T-cell (primary cell): ENCODE measurements at regions not wholly inside any gene's neighbourhood (a gene's known extent, or its start where the extent isn't known, plus 50 kb on each side); places are given as distances from the start of the nearest gene placed in this dataset.

Experiments
- ATAC-seq, 4 experiments: fragments of 200-7000 bp in 3 of 4; fragments of 150-1000 bp in 1 of 4; cut with Tn5 transposase; replicated peaks in 1 of 4; 1 replicate in 3 of 4; 2 replicates in 1 of 4; pipeline ENCODE4 v1.10.0; 2021; ENCODE audit warnings: moderate library complexity in 3 of 4, mild to moderate bottlenecking in 2 of 4, moderate number of reproducible peaks in 1 of 4
- CTCF ChIA-PET, 2 donors: fragments of 300-600 bp; sonication (Branson Sonifier 250); formaldehyde crosslinking; loops; one replicate each; lab custom pipeline; 2022; ENCODE audit warnings: antibody characterized with exemption in 2 of 2; lab: Charles Lee
- POLR2A ChIA-PET, 2 donors: fragments of 300-600 bp; sonication (Branson Sonifier 250); formaldehyde crosslinking; loops; one replicate each; lab custom pipeline; 2022; ENCODE audit warnings: antibody characterized with exemption in 2 of 2; lab: Charles Lee
- DNase-seq, 35 experiments: peaks; one replicate each; pipeline versions ENCODE4 v3.0.0 to v3.0.0-alpha.2; 2013 to 2023
- H3K27ac ChIP-seq: one replicate; pipeline ENCODE4 v1.5.1; 2013; ENCODE audit warnings: low read length
- H3K27me3 ChIP-seq, 2 experiments: replicated peaks in 1 of 2; 1 replicate in 1 of 2; 2 replicates in 1 of 2; pipeline versions ENCODE4 v1.6.1 to v1.7.0; 2013; ENCODE audit warnings: low read length in 1 of 2, mixed read lengths in 1 of 2; ENCODE audit not compliant: control insufficient read depth in 2 of 2, insufficient read depth in 2 of 2; ENCODE audit errors: extremely low read depth in 1 of 2
- H3K36me3 ChIP-seq, 2 donors: 1 replicate in 1 of 2; 2 replicates in 1 of 2; pipeline versions ENCODE4 v1.6.1 to v1.7.0; 2013; ENCODE audit warnings: low read length in 1 of 2; ENCODE audit not compliant: control insufficient read depth in 2 of 2, insufficient read depth in 1 of 2; ENCODE audit errors: extremely low read depth in 1 of 2
- H3K4me1 ChIP-seq, 2 experiments: 1 replicate in 1 of 2; 2 replicates in 1 of 2; pipeline versions ENCODE4 v1.6.1 to v1.7.0; 2013; ENCODE audit warnings: low read length in 2 of 2, mixed read lengths in 1 of 2; ENCODE audit not compliant: insufficient read depth in 2 of 2, control insufficient read depth in 1 of 2; ENCODE audit errors: extremely low read depth in 1 of 2
- H3K4me3 ChIP-seq, 2 donors: 1 replicate in 1 of 2; 2 replicates in 1 of 2; pipeline versions ENCODE4 v1.5.1 to v1.7.0; 2013; ENCODE audit warnings: mild to moderate bottlenecking in 2 of 2, low read length in 1 of 2, moderate library complexity in 1 of 2; ENCODE audit not compliant: control insufficient read depth in 1 of 2; ENCODE audit errors: extremely low read depth in 1 of 2
- H3K9me3 ChIP-seq: 2 replicates; pipeline ENCODE4 v1.7.0; 2013
- H3K27ac Mint-ChIP-seq, 2 donors: one replicate each; pipeline ENCODE4 v1.8.0; 2020 to 2021; ENCODE audit warnings: mild to moderate bottlenecking in 2 of 2, mixed read lengths in 2 of 2
- H3K27me3 Mint-ChIP-seq, 2 donors: one replicate each; pipeline ENCODE4 v1.8.0; 2021 to 2022; ENCODE audit warnings: mixed read lengths in 2 of 2
- H3K36me3 Mint-ChIP-seq: one replicate; pipeline ENCODE4 v1.8.0; 2021; ENCODE audit warnings: mixed read lengths
- H3K4me1 Mint-ChIP-seq, 3 donors: one replicate each; pipeline ENCODE4 v1.8.0; 2020 to 2022; ENCODE audit warnings: mixed read lengths in 3 of 3, mild to moderate bottlenecking in 1 of 3
- H3K4me3 Mint-ChIP-seq, 3 donors: one replicate each; pipeline ENCODE4 v1.8.0; 2020 to 2022; ENCODE audit warnings: mild to moderate bottlenecking in 3 of 3, mixed read lengths in 3 of 3, moderate library complexity in 3 of 3
- H3K9me3 Mint-ChIP-seq, 3 donors: one replicate each; pipeline ENCODE4 v1.8.0; 2020 to 2022; ENCODE audit warnings: mixed read lengths in 3 of 3
- WGBS: methylation state at CpG from one replicate; pipeline ENCODE4 v1.1.5; 2013; ENCODE audit warnings: missing lambda C conversion rate; ENCODE audit not compliant: insufficient coverage; 5-methylcytosine and 5-hydroxymethylcytosine counted together

- peaks cover 0 to 4% of the 10 kb centered on the region in 2 experiments for H3K27me3 ChIP-seq
- H3K4me1 ChIP-seq: peaks cover 0 to 12% of the 10 kb centered on the region in 2 experiments
- Mint-ChIP-seq H3K27me3 (peaks cover 3 to 5% of the 10 kb centered on the region in 2 donors), H3K36me3 (no peaks in the 10 kb centered on the region), H3K27ac (no peak overlapping the region), H3K4me3 (no peak overlapping the region), H3K4me1 (peaks cover 0 to 5% (median 0%) of the 10 kb centered on the region in 3 donors), H3K9me3 (peaks cover 0 to 4% (median 0%) of the 10 kb centered on the region in 3 donors)
- DNase-seq (no peak), ATAC-seq (no peak)
- POLR2A ChIA-PET: no interaction called here
- H3K4me3 ChIP-seq: no peak overlapping the region
- no peaks in the 10 kb centered on the region for H3K9me3 ChIP-seq
- CTCF ChIA-PET: no interaction called here
- H3K36me3 ChIP-seq: no peaks in the 10 kb centered on the region
- WGBS: 100% methylated on average over 1 of the region's 2 CpGs
- H3K27ac ChIP-seq: no peak overlapping the region
These were observed 97.8 kb downstream of the GATA6 start for GRCh38 chr18:22267225-22267624.

GRCh38 chr18:22265838-22266237, 96.4 kb downstream of the GATA6 start:
- peaks cover 3% of the 10 kb centered on the region in 2 donors for H3K27me3 Mint-ChIP-seq
- ChIA-PET POLR2A (no interaction called here), CTCF (no interaction called here)
- no peak overlapping the region for H3K4me3 Mint-ChIP-seq
- H3K27ac Mint-ChIP-seq: no peak overlapping the region
- peaks cover 0 to 5% (median 0%) of the 10 kb centered on the region in 3 donors for H3K4me1 Mint-ChIP-seq
- peaks cover 0 to 15% of the 10 kb centered on the region in 2 experiments for H3K4me1 ChIP-seq
- no peaks in the 10 kb centered on the region for H3K36me3 ChIP-seq
- DNase-seq (no peak), ATAC-seq (no peak)
- peaks cover 0 to 4% of the 10 kb centered on the region in 2 experiments for H3K27me3 ChIP-seq
- H3K27ac ChIP-seq: no peak overlapping the region
- no peaks in the 10 kb centered on the region for H3K9me3 ChIP-seq
- no peak overlapping the region for H3K4me3 ChIP-seq
- WGBS: no CpG with 5 or more reads among the region's 4 CpGs
- no peaks in the 10 kb centered on the region for H3K36me3 Mint-ChIP-seq
- peaks cover 0 to 6% (median 4%) of the 10 kb centered on the region in 3 donors for H3K9me3 Mint-ChIP-seq

GRCh38 chr18:22260208-22260820, 90.9 kb downstream of the GATA6 start:
- ChIA-PET CTCF (interaction anchor here in 1 of 2 donors (0.6 to 0.8 kb wide), 2 partner anchors 22 to 314 kb away, joined by 3 to 4 read pairs; no protein-coding TSS in a partner anchor), POLR2A (no interaction called here)
- 100% methylated on average over 1 of the region's 8 CpGs for WGBS
- H3K27ac Mint-ChIP-seq: no peak overlapping the region
- peaks cover 0 to 11% (median 0%) of the 10 kb centered on the region in 3 donors for H3K4me1 Mint-ChIP-seq
- DNase-seq: peak in 13 of 35 experiments; percentile 4 to 67 (median 28)
- peaks cover 0 to 4% of the 10 kb centered on the region in 2 experiments for H3K27me3 ChIP-seq
- ATAC-seq: peak in 1 of 4 experiments; percentile 42
- H3K4me3 ChIP-seq: no peak overlapping the region
- H3K9me3 Mint-ChIP-seq: peaks cover 0 to 6% (median 0%) of the 10 kb centered on the region in 3 donors
- H3K4me3 Mint-ChIP-seq: no peak overlapping the region
- H3K36me3 Mint-ChIP-seq: no peaks in the 10 kb centered on the region
- peaks cover 0 to 23% of the 10 kb centered on the region in 2 experiments for H3K4me1 ChIP-seq
- H3K27me3 Mint-ChIP-seq: peaks cover 0 to 1% of the 10 kb centered on the region in 2 donors
- peak overlapping the region; percentile 59 for H3K27ac ChIP-seq
- no peaks in the 10 kb centered on the region for H3K9me3 ChIP-seq
- H3K36me3 ChIP-seq: no peaks in the 10 kb centered on the region

GRCh38 chr18:22257022-22257543, 87.7 kb downstream of the GATA6 start:
- Histone ChIP-seq H3K4me1 (peaks cover 0 to 15% of the 10 kb centered on the region in 2 experiments), H3K4me3 (no peak overlapping the region), H3K9me3 (no peaks in the 10 kb centered on the region), H3K27ac (no peak overlapping the region), H3K36me3 (no peaks in the 10 kb centered on the region), H3K27me3 (peaks cover 0 to 3% of the 10 kb centered on the region in 2 experiments)
- peaks cover 0 to 1% of the 10 kb centered on the region in 2 donors for H3K27me3 Mint-ChIP-seq
- no peak overlapping the region for H3K4me3 Mint-ChIP-seq
- DNase-seq (no peak), ATAC-seq (no peak)
- ChIA-PET POLR2A (interaction anchor here in 1 of 2 donors (0.6 kb wide), 1 partner anchor 16 kb away, joined by 3 read pairs; no protein-coding TSS in a partner anchor), CTCF (interaction anchor here in 1 of 2 donors (0.6 kb wide), 1 partner anchor 202 kb away, joined by 5 read pairs; no protein-coding TSS in a partner anchor)
- peaks cover 0 to 6% (median 0%) of the 10 kb centered on the region in 3 donors for H3K9me3 Mint-ChIP-seq
- H3K4me1 Mint-ChIP-seq: peaks cover 4 to 8% (median 5%) of the 10 kb centered on the region in 3 donors
- WGBS: 94% methylated on average over 2 of the region's 5 CpGs
- no peak overlapping the region for H3K27ac Mint-ChIP-seq
- H3K36me3 Mint-ChIP-seq: no peaks in the 10 kb centered on the region

GRCh38 chr18:22254088-22254487, 84.7 kb downstream of the GATA6 start:
- peaks cover 0 to 3% of the 10 kb centered on the region in 2 experiments for H3K4me1 ChIP-seq
- no peak for ATAC-seq
- peaks cover 0 to 8% of the 10 kb centered on the region in 2 experiments for H3K27me3 ChIP-seq
- ChIA-PET CTCF (no interaction called here), POLR2A (no interaction called here)
- no peak overlapping the region for H3K27ac Mint-ChIP-seq
- H3K36me3 ChIP-seq: no peaks in the 10 kb centered on the region
- no peak overlapping the region for H3K4me3 Mint-ChIP-seq
- H3K27ac ChIP-seq: no peak overlapping the region
- H3K4me3 ChIP-seq: no peak overlapping the region
- no peaks in the 10 kb centered on the region for H3K36me3 Mint-ChIP-seq
- WGBS: 62% methylated on average over 6 of the region's 11 CpGs
- H3K9me3 ChIP-seq: no peaks in the 10 kb centered on the region
- H3K27me3 Mint-ChIP-seq: peaks cover 0 to 1% of the 10 kb centered on the region in 2 donors
- H3K9me3 Mint-ChIP-seq: peaks cover 0 to 3% (median 0%) of the 10 kb centered on the region in 3 donors
- no peak for DNase-seq
- peaks cover 2 to 5% (median 4%) of the 10 kb centered on the region in 3 donors for H3K4me1 Mint-ChIP-seq

GRCh38 chr18:22253676-22254075, 84.3 kb downstream of the GATA6 start:
- DNase-seq (no peak), ATAC-seq (no peak)
- Mint-ChIP-seq H3K9me3 (peaks cover 0 to 3% (median 0%) of the 10 kb centered on the region in 3 donors), H3K27ac (no peak overlapping the region), H3K4me1 (peaks cover 2 to 5% (median 4%) of the 10 kb centered on the region in 3 donors), H3K4me3 (no peak overlapping the region), H3K36me3 (no peaks in the 10 kb centered on the region), H3K27me3 (peaks cover 0 to 1% of the 10 kb centered on the region in 2 donors)
- WGBS: no CpG with 5 or more reads among the region's 9 CpGs
- Histone ChIP-seq H3K4me1 (peaks cover 0 to 3% of the 10 kb centered on the region in 2 experiments), H3K36me3 (no peaks in the 10 kb centered on the region), H3K9me3 (no peaks in the 10 kb centered on the region), H3K27ac (no peak overlapping the region), H3K4me3 (no peak overlapping the region), H3K27me3 (peaks cover 0 to 8% of the 10 kb centered on the region in 2 experiments)
- CTCF ChIA-PET: no interaction called here
- POLR2A ChIA-PET: no interaction called here
